Gastroesophageal sphincter (tissue), 4 donors: ENCODE measurements at regions not wholly inside any gene's neighbourhood (a gene's known extent, or its start where the extent isn't known, plus 50 kb on each side); places are given as distances from the start of the nearest gene placed in this dataset.

Source experiments
- ATAC-seq: fragments of 150-250 bp; one replicate; pipeline ENCODE4 v1.9.1; 2016; ENCODE audit warnings: mild to moderate bottlenecking, moderate library complexity
- H3K27ac ChIP-seq, 4 donors: fragments of 200-600 bp; sonication (generic) in 3 of 4; 1 replicate in 3 of 4; 2 replicates in 1 of 4; pipeline ENCODE4 v1.5.1; 2016 to 2019
- H3K27me3 ChIP-seq: fragments of 200-600 bp; sonication (generic); one replicate; pipeline ENCODE4 v1.5.1; 2019
- H3K36me3 ChIP-seq, 2 donors: fragments of 200-600 bp; sonication (generic); one replicate each; pipeline ENCODE4 v1.5.1; 2019; ENCODE audit warnings: control low read depth in 1 of 2
- H3K4me1 ChIP-seq, 3 donors: fragments of 200-600 bp; sonication (generic); 1 replicate in 2 of 3; 2 replicates in 1 of 3; pipeline ENCODE4 v1.5.1; 2016 to 2019; ENCODE audit warnings: control low read depth in 2 of 3
- H3K4me3 ChIP-seq, 2 donors: fragments of 200-600 bp; sonication (generic); one replicate each; pipeline ENCODE4 v1.5.1; 2019; ENCODE audit warnings: mild to moderate bottlenecking in 1 of 2, moderate library complexity in 1 of 2
- H3K9me3 ChIP-seq, 3 donors: fragments of 200-600 bp; sonication (generic); one replicate each; pipeline ENCODE4 v1.5.1; 2017 to 2019; ENCODE audit warnings: control low read depth in 2 of 3
- CTCF ChIP-seq, 4 experiments: fragments of 200-600 bp in 2 of 4; fragments of 450-650 bp in 2 of 4; sonication (generic) in 1 of 4; IDR thresholded peaks; one replicate each; pipeline ENCODE4 v1.5.1; 2017 to 2019; ENCODE audit warnings: antibody characterized with exemption in 4 of 4, mild to moderate bottlenecking in 2 of 4, moderate library complexity in 2 of 4
- EP300 ChIP-seq: sonication (generic); formaldehyde crosslinking; IDR thresholded peaks from one replicate; pipeline ENCODE4 v1.6.1; 2017; ENCODE audit warnings: antibody characterized with exemption, mild to moderate bottlenecking
- POLR2A ChIP-seq, 2 donors: fragments of 450-650 bp; IDR thresholded peaks; one replicate each; pipeline ENCODE4 v1.6.1; 2017; ENCODE audit warnings: antibody characterized with exemption in 2 of 2, mild to moderate bottlenecking in 2 of 2, moderate library complexity in 1 of 2
- POLR2AphosphoS5 ChIP-seq: sonication (generic); formaldehyde crosslinking; IDR thresholded peaks from one replicate; pipeline ENCODE4 v1.6.1; 2017; ENCODE audit warnings: antibody characterized with exemption
- WGBS, 2 donors: methylation state at CpG; one replicate each; pipeline ENCODE4 v1.1.5; 2018; ENCODE audit warnings: low coverage in 1 of 2; 5-methylcytosine and 5-hydroxymethylcytosine counted together

DNA sequence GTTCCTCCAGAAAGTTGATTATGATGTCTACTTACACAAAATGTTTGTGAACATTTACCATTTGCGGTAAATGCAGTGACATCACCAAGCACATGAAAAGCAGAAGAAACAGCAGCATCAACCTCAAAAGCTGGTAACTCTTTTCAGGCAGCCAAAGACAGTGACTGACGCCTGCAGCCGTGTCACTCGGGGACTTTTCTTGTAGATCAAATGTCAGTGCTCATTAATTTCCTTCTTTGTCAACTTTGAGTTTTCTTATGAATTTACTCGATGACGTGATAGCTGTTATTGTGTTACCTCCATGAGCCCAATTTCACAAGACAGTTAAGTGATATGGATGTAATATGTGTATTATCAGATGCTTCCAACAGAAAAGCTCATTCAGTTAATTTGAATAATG is 92.5 kb downstream of the RIPK4 start:
- H3K27me3 ChIP-seq: peaks cover 14% of the 10 kb centered on the region
- H3K36me3 ChIP-seq: no peaks in the 10 kb centered on the region
- peaks cover 0 to 12% (median 5%) of the 10 kb centered on the region in 3 donors for H3K4me1 ChIP-seq
- no peak overlapping the region for H3K4me3 ChIP-seq
- 73 to 82% methylated on average over 6 of the region's 6 CpGs for WGBS, 2 donors
- no peak overlapping the region for H3K27ac ChIP-seq
- TF ChIP-seq POLR2AphosphoS5: no peak
- no peak for TF ChIP-seq CTCF (IDR thresholded peaks at IDR 0.05)
- TF ChIP-seq POLR2A (IDR thresholded peaks at IDR 0.05): no peak
- no peak for TF ChIP-seq EP300
- H3K9me3 ChIP-seq: no peaks in the 10 kb centered on the region
- no peak for ATAC-seq

DNA sequence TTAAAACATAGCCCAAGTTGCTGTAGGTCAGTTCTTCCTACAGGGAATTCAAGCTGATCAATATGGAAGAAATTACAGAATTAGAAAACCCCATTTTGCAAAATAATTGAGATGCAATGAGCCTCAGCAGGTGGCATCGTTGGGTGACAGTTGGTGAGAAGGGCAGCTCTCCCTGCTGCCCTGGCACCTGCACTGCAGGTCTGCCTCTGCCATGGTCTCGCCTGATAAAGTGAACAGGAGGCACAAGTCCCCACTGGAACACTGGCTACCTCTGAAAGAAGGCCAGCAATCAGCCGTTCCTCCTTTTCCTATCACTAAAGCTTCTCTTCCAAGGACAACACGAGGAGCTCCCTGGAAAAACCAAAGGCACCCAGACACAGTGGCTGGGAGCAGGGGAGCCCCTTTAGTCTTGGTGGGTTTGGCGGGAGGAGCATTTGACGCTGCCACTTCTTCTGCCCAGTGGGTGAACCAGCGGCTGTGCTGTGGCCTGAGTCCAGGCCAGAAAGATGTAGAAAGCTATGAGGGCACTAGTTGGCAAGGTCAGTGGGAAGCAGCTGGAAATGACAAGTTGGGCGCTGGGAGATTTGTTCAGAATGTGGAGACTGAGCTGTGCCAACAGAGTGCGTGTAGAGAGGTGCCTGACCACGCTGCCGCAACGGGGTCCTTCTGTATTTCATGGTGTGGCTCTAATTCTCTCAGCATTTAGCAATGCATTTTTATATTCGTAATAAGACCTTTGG is 93.1 kb downstream of the RIPK4 start:
- no peak for ATAC-seq
- no peaks in the 10 kb centered on the region for H3K9me3 ChIP-seq
- no peak for TF ChIP-seq POLR2AphosphoS5
- TF ChIP-seq EP300: no peak
- no peak for TF ChIP-seq CTCF (IDR thresholded peaks at IDR 0.05)
- no peak for TF ChIP-seq POLR2A (IDR thresholded peaks at IDR 0.05)
- no peak overlapping the region for H3K27ac ChIP-seq
- H3K4me1 ChIP-seq: peaks cover 0 to 6% (median 5%) of the 10 kb centered on the region in 3 donors
- no peak overlapping the region for H3K4me3 ChIP-seq
- peaks cover 14% of the 10 kb centered on the region for H3K27me3 ChIP-seq
- H3K36me3 ChIP-seq: no peaks in the 10 kb centered on the region
- WGBS, 2 donors: 71 to 72% methylated on average over 9 to 11 of the region's 13 CpGs

DNA sequence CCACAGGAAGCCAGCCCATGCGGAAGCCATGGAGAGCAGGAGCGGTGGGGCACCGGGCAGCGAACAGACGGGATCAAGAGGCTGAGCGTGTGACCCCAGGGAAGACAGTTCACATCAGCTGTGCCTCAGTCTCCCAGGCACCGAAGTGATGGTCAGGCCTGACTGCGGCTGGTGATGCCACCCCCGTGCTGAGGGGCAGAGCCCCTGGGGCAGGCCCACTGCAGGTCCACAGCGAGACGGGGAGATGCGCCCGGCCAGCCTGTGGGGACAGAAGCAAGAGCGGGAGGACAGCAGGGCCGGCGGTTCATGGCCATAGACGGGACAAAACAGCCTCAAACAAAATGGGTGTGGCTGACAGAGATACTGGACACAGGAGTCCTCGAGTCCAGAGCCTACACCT is 93.8 kb downstream of the RIPK4 start:
- no peak overlapping the region for H3K4me3 ChIP-seq
- no peaks in the 10 kb centered on the region for H3K36me3 ChIP-seq
- H3K9me3 ChIP-seq: no peaks in the 10 kb centered on the region
- peaks cover 19% of the 10 kb centered on the region for H3K27me3 ChIP-seq
- no peak for TF ChIP-seq CTCF (IDR thresholded peaks at IDR 0.05)
- no peak for TF ChIP-seq EP300
- no peak for TF ChIP-seq POLR2A (IDR thresholded peaks at IDR 0.05)
- no peak for TF ChIP-seq POLR2AphosphoS5
- WGBS, 2 donors: 68% methylated on average over 6 of the region's 18 CpGs; no CpG with 5 or more reads in 1 of the 2 donors
- H3K27ac ChIP-seq: no peak overlapping the region
- no peaks in the 10 kb centered on the region for H3K4me1 ChIP-seq
- no peak for ATAC-seq

DNA sequence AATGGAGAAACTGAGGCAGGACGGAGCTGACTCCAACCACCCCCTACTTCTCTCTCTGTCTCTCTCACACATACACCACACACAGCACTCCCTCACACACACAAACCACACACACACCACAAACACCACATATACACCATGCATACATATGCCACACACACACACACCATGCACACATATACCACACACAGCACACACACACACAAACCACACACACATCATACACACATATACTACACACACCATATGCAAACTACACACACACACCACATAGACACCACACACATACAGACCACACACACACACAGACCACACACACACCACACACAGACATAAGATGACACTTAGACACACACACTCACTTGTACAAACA is 94.3 kb downstream of the RIPK4 start:
- 71% methylated on average over 1 of the region's 1 CpG; no CpG with 5 or more reads in 1 of the 2 donors for WGBS, 2 donors
- Histone ChIP-seq H3K36me3 (no peaks in the 10 kb centered on the region), H3K9me3 (no peaks in the 10 kb centered on the region), H3K4me3 (no peak overlapping the region), H3K4me1 (no peaks in the 10 kb centered on the region), H3K27me3 (peaks cover 22% of the 10 kb centered on the region), H3K27ac (no peak overlapping the region)
- no peak for TF ChIP-seq POLR2AphosphoS5
- no peak for ATAC-seq

DNA sequence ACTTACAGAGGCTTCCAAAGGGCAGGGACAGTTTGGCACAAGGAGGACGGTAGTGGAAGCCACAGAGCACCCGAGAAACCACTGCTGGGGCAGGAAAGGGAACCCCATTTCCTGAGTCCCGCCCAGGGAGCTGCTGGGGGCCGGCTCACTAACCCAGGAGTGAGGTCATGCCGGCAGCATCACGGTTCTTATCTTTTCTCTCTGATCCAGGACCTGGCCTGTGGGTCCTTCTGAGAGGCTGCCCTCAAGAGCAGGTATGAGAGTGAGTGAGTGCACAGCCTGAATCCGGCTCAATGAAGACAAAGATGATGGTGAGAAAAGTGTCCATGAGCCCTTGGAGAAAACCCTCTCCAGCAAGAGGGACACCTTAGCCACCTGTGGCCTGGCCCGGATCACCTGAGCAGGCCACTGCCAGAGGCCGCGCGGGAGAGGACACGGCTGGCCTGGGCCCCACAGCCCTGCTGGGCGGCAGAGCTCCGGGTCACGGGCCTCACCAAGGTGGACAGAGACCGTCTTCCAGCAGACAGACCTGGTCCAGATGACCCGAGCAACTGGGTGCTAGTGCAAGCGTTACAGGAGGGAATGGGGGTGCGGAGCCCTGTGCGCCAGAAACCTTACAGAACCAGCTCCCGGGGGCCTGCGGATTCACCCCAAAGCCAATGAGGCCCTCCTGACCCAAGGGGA is 94.9 kb downstream of the RIPK4 start:
- Histone ChIP-seq H3K27me3 (peaks cover 22% of the 10 kb centered on the region), H3K9me3 (no peaks in the 10 kb centered on the region), H3K4me1 (no peaks in the 10 kb centered on the region), H3K27ac (no peak overlapping the region), H3K36me3 (no peaks in the 10 kb centered on the region), H3K4me3 (no peak overlapping the region)
- TF ChIP-seq POLR2A (IDR thresholded peaks at IDR 0.05) (no peak), EP300 (no peak), POLR2AphosphoS5 (no peak)
- no peak for ATAC-seq
- 60% methylated on average over 3 of the region's 22 CpGs; no CpG with 5 or more reads in 1 of the 2 donors for WGBS, 2 donors
